Transverse colon (tissue), 3 donors: ENCODE measurements at regions not wholly inside any gene's neighbourhood (a gene's known extent, or its start where the extent isn't known, plus 50 kb on each side); places are given as distances from the start of the nearest gene placed in this dataset.

Experiments
- CTCF ChIP-seq, 5 experiments: fragments of 200-600 bp in 3 of 5; fragments of 450-650 bp in 2 of 5; sonication (generic) in 3 of 5; IDR thresholded peaks; 1 replicate in 2 of 5; 2 replicates in 3 of 5; pipeline ENCODE4 v1.5.1; 2016 to 2017; ENCODE audit warnings: antibody characterized with exemption in 5 of 5, inconsistent platforms in 3 of 5, mild to moderate bottlenecking in 2 of 5, moderate library complexity in 1 of 5
- EP300 ChIP-seq: sonication (generic); formaldehyde crosslinking; IDR thresholded peaks from one replicate; pipeline ENCODE4 v1.6.1; 2017; ENCODE audit warnings: antibody characterized with exemption, low read depth

GRCh38 chr15:97078591-97078990 lies 748.1 kb downstream of the NR2F2 start:
- TF ChIP-seq CTCF (IDR thresholded peaks at IDR 0.05) = no peak
- no peak for TF ChIP-seq EP300
